ENCODE measurements at regions not wholly inside any gene's neighbourhood (a gene's known extent, or its start where the extent isn't known, plus 50 kb on each side); places are given as distances from the start of the nearest gene placed in this dataset.
"Not testable (repeated sequence)": the region's sequence is repeated elsewhere in the genome, so short reads cannot be mapped to it uniquely, and the experiment has no call there.

DNA sequence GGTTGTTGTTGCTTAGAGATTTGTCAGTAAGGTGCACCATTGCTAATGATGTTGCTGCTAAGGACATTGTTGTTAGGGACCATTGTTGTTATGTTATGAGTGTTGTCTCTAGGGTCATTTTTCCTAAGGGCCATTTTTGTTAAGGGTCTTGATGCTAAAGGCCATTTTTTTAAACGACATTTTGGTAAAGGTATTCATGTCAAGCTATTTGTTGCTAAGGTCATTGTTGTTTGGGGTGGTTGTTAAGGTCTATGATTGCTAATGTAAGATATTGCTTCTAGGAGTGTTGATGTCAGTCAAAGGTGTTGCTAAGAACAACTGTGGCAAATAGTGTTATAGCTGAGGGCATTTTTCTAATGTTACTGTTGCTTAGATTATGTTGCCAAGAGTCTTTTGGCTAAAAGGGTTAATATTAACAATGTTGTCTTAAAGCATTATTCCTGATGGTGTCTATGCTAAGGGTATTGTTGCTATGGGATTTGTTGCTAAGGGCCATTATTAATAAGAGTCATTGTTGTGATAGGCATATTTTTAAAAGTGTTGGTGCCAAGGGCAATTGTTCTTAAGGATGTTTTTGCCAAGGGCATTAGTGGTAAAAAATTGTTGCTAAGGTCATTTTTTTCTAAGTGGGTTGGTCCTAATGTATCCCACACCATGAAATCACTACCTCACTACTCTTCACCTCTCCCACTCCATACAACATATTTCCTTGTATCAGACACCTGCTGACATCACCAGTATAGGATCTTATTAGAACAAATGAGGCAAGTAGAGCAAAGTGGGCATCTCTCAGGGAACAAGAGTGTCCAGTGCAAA is 56.2 kb downstream of the SPATA31A6 start:
- not testable (repeated sequence) for DNase-seq

DNA sequence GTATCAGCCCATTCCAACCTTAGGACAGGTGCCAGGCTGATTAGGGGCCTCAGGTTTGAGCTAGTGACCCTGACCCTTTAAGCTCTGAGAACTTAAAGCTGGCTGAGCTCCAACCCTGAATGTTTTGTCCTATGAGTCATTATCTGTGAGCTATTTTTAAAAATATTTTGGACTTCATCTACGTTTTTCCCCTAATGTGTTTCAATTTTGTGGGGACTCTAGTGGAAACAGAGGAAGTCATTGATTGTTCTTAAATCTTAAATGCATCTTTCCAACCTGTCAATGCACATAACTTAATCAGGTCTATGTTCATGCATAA is 56.8 kb downstream of the SPATA31A6 start:
- DNase-seq, result peak; percentile 42

DNA sequence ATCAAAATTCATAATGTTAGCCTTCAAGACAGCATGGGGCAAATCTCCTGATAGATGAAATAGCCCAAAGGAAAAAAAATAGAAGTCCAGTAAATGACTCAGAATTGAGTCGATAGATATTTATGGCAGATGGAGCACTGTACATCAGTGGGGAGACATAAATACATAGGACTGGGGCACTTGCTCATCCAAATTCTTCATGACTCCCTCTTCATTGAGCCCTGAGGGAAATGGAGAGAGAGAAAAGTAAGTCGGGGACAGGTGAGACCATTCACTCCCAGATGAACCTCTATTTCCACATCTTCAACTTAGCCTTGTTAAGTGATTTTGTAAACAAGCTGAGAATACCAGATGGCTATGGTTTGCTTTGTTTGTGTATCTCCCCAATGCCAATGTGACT is 59.8 kb downstream of the SPATA31A6 start:
- DNase-seq, result peak; percentile 13

DNA sequence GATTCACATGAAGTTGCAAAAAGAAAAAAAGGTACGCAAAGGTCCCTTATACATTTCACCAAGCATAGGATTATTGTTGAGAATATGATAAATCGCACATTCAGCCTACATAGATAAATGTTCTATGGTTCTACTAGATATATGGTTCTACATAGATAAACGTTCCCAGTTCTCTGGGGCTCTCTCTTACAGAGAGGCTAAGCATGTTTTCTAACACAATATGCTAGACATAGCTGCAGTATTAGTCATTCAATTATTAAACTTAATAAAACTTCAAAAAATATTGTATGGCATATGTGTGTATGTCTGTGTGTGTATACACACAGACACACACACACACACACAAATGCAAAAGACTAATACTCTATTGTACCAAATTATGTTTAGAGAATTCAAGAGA is 60.4 kb downstream of the SPATA31A6 start:
- DNase-seq, result not testable (repeated sequence)

DNA sequence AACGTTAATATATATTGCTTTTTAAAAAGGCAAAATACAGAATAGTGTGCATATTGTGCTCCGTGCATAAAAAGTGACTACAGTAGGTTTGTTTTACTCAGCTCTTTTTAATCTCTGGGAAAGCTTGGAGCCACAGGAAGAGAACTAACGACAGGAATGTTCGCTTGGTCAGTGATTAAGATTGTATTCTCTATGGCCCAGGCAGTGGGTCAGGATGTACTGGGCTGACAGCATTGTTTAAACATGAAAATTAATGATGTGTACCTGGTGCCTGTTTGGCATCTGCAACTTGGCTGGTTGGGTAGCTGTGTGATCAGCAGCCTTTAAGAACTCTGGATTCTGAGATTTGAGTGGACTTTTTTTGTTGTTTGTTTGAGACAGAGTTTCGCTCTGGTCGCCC is 85.3 kb downstream of the SPATA31A6 start:
- DNase-seq, result not testable (repeated sequence)

DNA sequence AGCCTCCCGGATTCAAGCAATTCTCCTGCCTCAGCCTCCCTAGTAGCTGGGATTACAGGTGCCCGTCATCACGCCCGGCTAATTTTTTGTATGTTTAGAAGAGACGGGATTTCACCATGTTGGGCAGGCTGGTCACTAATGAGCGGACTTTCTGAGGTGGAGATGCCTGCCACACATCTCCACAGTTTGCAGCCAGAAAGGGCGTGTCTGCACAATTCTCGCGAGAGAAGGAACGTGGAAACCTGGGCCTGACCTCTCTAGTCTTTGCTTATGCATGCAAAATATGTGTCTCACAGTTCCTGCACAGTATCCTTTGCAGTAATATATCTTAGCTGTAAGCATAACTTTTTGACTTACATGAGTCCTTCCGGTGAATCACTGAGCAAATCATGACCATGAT is 85.7 kb downstream of the SPATA31A6 start:
- not testable (repeated sequence) for DNase-seq

DNA sequence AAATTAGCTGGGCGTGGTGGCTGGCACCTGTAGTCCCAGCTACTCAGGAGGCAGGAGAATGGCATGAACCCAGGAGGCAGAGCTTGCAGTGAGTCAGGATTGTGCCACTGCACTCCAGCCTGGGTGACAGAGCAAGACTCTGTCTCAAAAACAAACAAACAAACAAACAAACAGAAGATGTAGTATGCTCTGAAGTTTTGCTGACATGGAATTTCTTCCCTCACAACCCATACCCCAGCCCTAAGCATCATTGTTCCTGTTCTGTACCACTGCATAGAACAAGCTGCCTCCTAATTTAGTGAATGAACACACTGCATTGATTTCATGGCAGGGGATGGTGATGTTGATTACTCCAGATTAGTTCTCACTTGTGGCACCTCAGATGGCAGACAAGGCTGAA is 89.7 kb downstream of the SPATA31A6 start:
- not testable (repeated sequence) for DNase-seq

DNA sequence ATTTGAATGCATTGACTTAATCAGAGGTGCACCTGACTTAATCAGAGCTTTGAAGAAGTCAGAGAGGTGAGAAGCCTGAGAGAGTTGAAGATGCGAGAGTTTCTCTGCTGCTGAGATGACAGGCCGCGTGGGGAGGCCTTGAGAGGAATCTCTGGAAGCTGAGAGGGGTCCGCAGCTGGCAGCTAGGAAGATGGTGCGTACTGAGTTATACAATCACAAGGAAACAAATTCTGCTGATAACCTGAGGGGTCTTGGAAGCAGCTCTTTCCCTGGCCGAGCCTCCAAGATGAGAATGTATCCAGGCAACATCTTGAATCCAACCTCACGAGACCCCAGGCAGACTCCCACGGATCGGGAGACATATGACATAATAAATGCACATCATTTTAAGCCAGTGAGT is 91.7 kb downstream of the SPATA31A6 start:
- DNase-seq, result no peak

DNA sequence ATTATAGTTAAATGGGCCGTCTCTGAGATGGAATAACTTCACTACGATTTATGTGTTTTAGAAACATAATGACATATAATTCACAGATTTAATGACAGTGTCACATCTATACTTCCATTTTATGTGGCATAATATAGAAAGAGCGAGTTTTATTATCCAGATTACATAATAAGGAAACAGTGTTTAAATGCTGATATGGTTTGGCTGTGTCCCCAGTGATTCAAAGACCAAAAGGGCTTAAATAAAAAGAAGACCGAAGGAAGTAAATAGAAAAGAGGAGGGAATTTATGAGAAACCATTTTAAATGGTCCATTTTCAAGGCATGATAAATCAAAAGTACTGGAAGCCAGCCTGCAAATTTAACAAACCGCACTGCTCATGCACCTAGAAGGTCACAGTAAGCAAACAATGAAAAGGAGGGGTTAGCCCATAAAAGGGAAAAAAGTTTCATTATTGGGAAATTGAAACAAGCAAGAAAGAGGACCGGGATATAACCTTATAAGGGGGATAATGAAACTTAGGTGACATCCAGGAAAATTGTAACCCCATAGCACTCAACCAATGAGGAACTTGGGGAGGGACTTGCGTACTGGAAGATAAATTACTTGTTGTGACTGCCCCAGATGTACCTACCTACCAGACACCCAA is 99.2 kb downstream of the SPATA31A6 start:
- DNase-seq, result not testable (repeated sequence)

DNA sequence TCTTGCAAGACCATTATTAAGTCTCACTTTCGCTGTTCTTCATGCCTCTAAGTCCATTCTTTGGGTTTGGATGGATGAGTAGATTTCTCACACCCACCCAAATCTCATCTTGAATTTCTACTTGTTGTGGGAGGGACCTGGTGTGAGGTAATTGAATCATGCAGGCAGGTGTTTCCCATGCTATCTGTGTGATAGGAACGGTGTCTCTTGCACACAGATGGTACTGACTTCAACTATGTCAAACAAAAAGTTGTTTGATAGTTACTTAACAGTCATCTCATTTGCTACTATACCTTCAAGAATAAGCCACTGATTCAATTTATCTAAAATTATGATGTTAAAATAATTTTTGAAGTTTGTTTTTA is 99.7 kb downstream of the SPATA31A6 start:
- DNase-seq, result not testable (repeated sequence)

DNA sequence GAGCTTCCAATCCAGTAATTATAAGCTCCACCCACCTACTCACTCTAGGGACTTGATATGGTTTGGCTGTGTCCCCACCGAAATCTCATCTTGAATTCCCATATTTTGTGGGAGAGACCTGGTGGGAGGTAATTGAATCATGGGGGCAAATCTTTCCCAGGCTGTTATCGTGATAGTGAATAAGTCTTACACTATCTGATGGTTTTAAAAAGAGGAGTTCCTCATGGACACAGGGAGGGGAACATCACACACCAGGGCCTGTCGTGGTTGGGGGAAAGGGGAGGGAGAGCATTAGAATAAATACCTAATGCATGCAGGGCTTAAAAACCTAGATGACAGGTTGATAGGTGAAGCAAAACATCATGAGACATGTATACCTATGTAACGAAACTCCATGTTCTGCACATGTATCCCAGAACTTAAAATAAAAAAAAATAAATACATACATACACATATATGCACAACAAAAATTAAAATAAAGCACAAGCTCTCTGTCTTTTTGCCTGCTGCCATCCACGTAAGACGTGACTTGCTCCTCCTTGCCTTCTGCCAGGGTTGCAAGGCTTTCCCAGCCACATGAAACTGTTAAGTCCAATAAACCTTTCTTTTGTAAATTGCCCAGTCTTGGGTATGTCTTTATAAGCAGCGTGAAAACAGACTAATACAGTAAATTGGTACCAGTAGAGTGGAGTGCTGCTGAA is 102.8 kb downstream of the SPATA31A6 start:
- not testable (repeated sequence) for DNase-seq

DNA sequence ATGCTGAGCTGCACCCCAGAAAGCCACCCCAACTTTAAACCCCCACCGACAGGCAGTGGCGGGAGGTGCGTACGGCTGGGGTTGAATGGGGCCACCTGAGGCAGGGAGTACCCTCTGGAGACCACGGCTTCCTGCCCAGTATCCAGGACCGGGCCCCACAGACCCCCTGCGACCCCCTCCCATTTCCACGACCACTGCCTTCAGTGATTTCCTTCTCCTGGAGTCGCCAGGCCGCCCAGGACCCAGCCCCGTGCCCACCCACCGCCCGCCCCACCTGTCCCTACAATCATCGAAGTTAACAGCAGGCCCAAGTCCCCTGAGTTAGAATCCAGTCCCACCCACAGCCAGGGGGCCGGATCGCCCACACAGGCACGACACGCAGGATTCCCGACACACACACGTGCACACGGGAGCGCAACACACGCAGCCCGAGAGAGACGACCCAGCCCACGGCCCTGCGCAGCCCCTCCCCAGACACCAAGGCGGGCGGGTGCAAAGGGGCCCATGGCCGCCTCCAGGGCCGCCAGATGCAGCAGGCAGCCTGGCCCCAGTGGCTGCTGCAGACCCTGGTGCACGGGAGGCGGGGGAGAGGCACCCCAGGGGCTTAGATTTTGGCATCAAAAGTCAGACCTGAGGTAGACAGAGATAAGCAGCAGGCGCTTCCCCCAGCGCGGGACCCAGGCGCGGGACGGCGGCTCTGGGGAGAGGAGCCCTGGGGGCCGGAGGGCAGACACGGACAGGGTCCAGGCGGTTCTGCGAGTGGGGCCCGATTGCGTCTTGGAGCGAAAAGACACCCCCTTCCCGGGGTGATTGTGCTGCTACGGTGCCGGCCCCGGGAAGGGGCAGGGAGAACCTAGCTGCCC is 104.8 kb downstream of the SPATA31A6 start:
- DNase-seq, result not testable (repeated sequence)

DNA sequence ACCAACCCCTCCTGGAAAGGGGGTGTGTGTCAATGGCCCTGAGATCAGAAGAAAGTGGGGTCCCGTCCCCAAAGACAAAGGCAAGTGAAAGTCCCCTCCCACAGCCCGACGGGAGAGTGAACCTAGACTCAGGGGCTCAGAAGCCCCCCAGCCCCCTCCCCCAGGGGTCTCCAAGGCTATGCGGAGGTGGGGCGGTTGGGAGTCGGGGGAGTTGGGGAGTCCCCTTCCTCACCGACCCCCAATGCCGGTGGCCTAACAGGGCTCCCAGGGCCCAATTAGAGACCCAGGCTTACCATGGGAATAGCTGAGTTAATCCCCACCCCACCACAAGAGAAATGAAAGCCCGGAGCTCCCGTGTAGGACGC is 105.4 kb downstream of the SPATA31A6 start:
- DNase-seq, result not testable (repeated sequence)

DNA sequence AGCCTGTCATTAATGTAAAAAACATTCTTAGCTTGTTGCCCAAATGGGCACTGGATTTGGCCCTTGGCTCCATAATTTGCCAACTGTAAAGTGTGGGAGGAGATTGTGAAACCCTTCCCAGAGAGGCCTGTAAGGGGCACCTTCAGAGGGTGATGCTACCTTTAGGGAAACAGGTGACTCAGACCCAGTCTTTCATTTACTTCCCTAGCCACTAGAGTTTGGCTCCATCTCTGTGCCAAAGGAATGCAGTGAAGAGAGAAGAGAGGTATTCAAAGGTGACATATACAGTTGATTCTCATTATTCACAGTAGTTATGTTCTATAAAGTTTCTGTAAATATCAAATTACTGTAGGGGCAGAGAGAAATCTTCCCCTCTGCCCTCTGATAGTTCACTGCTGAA is 116.7 kb downstream of the SPATA31A6 start:
- not testable (repeated sequence) for DNase-seq

DNA sequence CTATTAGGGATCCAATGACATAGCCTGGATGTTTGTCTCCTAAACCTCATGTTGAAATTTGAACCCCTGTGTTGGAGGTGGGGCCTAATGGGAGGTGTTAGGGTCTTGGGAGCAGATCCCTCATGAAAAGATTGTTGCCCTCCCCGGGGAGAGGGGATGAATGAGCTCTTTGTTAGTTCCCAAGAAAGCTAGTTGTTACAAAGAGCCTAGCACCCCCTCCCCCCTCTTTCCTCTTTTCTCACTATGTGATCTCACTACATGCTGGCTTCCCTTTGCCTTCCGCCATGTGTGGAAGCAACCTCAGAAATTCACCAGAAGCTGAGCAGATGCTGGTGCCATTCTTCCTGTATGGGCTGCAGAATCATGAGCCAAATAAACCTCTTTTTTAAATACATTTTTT is 123.2 kb downstream of the SPATA31A6 start:
- DNase-seq, result not testable (repeated sequence)

DNA sequence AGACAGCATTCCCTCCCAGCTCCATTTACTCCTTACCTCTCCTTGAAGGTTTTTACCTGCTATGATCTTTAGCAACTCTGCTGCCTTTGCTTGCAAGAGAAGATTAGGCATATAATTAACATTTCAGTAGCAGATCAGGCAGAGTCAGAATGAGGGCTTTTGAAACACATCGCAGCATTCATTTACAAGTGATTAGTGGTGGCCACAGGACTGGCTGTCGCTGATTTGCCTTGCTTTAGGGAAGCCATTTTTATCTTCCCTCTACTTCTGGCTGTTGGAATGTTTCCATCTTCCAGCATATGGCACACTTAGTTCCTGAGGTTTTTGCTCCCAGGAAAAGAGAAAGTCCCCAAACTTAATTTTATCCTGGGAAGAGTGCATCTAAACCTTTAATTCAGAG is 124.0 kb downstream of the SPATA31A6 start:
- not testable (repeated sequence) for DNase-seq

DNA sequence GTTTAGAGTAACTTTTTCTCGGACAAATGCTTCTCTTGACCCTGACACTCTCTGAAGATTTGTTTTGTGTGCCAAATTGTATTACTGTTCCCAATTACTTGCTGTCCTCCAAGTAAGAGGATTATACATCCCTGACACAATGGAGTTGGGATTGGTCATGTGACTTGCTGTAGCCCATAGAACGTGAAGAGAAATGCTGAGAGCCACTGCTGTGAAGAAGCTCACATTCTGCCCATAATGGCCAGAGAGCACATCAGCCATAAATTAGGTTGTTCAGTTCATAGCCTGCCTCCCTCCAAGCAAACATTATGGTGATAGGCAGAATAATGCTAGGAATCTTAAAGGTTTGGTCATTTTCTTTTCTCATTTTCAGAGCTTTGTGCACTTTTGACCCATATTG is 127.5 kb downstream of the SPATA31A6 start:
- DNase-seq, result not testable (repeated sequence)

DNA sequence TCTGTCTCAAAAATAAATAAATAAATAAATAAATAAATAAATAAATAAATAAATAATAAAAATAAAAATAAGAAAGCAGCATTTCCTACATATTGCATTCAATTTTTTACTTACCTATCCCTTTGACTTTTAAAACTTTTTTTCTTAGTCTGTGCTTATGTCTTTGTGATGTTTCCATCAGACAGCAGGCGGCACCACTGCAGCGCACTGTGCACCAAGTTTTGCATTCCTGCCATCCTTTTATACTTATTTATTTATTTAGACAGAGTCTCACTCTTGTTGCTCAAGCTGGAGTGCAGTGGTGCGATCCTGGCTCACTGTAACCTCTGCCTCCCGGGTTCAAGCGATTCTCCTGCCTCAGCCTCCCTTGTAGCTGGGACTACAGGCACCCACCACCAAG is 132.6 kb downstream of the SPATA31A6 start:
- peak; percentile 15 for DNase-seq

DNA sequence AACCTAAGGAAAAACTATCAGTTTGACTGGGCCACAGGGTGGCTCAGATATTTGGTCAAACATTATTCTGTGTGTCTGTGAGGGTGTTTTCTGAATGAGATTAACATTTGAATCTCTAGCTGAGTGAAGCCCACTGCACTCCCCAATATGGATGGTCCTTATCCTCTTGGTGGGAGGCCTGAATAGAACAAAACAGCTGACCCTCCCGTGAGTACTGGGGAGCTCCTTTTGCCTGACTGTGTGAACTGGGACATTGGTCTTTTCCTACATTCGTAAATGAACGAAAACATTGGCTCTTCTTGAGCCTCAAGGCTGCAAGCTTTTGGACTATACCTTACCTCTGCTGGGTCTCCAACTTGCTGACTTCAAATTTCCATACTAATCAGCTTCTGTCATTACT is 134.2 kb downstream of the SPATA31A6 start:
- DNase-seq, result not testable (repeated sequence)

DNA sequence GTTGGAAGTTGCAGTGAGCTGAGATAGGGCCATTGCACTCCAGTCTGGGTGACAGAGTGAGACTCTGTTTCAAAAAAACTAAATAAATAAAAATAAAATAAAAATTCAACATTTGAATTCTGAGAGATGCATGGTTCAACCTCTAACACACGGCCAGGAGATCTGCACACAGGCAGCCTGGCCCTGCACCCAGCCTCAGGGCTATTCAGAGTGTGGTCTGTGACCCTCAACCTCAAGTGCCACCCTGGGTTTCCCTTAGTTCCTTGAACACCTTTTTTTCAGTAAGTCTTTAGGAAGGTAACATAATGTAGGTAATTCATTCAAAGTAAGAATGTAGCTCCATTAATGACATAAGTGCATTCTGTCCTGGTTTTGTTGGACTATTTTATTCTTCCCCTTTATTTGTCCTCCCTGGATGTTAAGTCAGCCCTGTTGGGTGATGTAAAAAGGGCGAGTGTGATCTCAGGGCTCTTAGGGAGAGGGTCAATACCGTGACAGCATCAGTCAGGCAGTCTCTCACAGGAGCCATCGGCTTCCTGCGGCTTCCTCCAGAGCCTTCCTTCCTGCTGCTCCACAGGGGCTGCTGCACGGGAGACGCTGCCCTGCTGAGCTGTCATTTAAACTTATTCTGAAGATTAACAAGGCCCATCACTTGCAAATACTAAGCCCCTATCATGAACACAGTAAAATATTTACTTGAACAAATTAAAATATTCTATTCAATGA is 139.8 kb downstream of the SPATA31A6 start:
- DNase-seq, result peak; percentile 64

DNA sequence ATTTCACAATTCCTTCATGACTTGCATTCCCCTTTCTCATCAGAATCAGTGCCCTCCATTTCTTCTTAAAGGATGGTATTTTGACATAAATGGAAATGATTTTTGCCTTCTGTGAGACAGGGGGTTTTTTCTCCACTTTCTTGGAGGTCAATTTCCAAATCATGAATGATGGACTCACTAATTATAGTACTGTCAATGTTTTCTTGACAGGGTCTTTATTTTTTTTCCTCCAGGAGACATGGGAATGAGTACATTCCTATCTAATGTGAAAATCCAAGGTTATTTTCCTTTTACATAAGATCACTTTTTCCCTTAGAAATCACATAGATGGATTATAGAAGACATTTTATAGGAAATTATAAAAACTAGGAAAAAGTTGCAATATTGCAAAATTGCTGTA is 141.7 kb downstream of the SPATA31A6 start:
- DNase-seq, result not testable (repeated sequence)

DNA sequence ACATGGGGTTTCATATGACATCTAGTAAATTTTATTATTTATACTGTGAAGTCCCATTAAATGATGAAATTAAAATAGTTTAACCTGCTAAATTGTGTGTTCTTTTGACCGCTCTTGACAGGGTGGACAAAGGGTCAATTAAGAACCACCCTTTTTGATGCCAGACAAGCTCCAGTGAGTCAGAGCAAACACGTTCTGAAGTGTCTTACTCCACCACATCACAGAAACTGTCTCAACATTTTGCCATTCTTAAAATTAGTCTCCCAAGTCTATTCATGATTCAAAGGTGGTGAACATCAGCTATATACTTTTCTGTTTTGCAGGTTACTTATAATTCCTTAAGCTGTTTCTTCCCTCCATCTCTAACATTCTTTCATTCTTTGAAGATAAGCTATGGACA is 142.1 kb downstream of the SPATA31A6 start:
- not testable (repeated sequence) for DNase-seq

All from fibroblast of skin of scalp (primary cell).